HAP-1 (cell line): ENCODE measurements at regions not wholly inside any gene's neighbourhood (a gene's known extent, or its start where the extent isn't known, plus 50 kb on each side); places are given as distances from the start of the nearest gene placed in this dataset.

Experiments used
- DNase-seq, 2 experiments: peaks; one replicate each; pipeline ENCODE4 v3.0.0-alpha.2; 2016 to 2020; ENCODE audit warnings: low spot score in 2 of 2
- H3K27me3 ChIP-seq: fragments of 250-450 bp; sonication (Bioruptor Pico); 2 replicates; pipeline ENCODE4 v1.5.1; 2020; ENCODE audit warnings: low read depth, mild to moderate bottlenecking, moderate library complexity
- H3K36me3 ChIP-seq: fragments of 250-450 bp; sonication (Bioruptor Pico); replicated peaks from 2 replicates; pipeline ENCODE4 v1.5.1; 2020; ENCODE audit warnings: mild to moderate bottlenecking
- H3K4me1 ChIP-seq: fragments of 250-450 bp; sonication (Bioruptor Pico); 2 replicates; pipeline ENCODE4 v1.5.1; 2020; ENCODE audit warnings: mild to moderate bottlenecking
- H3K4me3 ChIP-seq: fragments of 250-450 bp; sonication (Bioruptor Pico); 2 replicates; pipeline ENCODE4 v1.5.1; 2020; ENCODE audit warnings: mild to moderate bottlenecking, moderate library complexity
- H3K9me3 ChIP-seq: fragments of 250-450 bp; sonication (Bioruptor Pico); 2 replicates; pipeline ENCODE4 v1.5.1; 2020; ENCODE audit warnings: mild to moderate bottlenecking, moderate library complexity
- in situ Hi-C: fragments of 300-500 bp; cut with MboI; formaldehyde crosslinking; loops from 3 replicates; pipeline ENCODE4 v1.14.3; 2020; ENCODE audit warnings: low sequenced_read_pairs, inconsistent platforms, mixed read lengths

GRCh38 chr2:22626621-22627020, 758.4 kb upstream of the KLHL29 start:
- no peaks in the 10 kb centered on the region for H3K9me3 ChIP-seq
- peak in 1 of 2 experiments; percentile 39 for DNase-seq
- no peaks in the 10 kb centered on the region for H3K27me3 ChIP-seq

GRCh38 chr2:22628221-22628620, 756.8 kb upstream of the KLHL29 start:
- Histone ChIP-seq H3K9me3 (no peaks in the 10 kb centered on the region), H3K4me3 (no peak overlapping the region), H3K4me1 (no peaks in the 10 kb centered on the region), H3K27me3 (no peaks in the 10 kb centered on the region), H3K36me3 (no peaks in the 10 kb centered on the region)
- in situ Hi-C loops: no loop called here
- no peak for DNase-seq

More at GRCh38 chr2:22626621-22627020, 758.4 kb upstream of the KLHL29 start:
- H3K36me3 ChIP-seq: no peaks in the 10 kb centered on the region
- H3K4me3 ChIP-seq: no peak overlapping the region
- no peaks in the 10 kb centered on the region for H3K4me1 ChIP-seq
- in situ Hi-C loops: no loop called here

- no peaks in the 10 kb centered on the region for H3K36me3 ChIP-seq
Observed at GRCh38 chr2:22628906-22629305, 756.1 kb upstream of the KLHL29 start.

GRCh38 chr2:22634167-22634566, 750.8 kb upstream of the KLHL29 start:
- in situ Hi-C loops: no loop called here
- Histone ChIP-seq H3K4me3 (no peak overlapping the region), H3K4me1 (no peaks in the 10 kb centered on the region), H3K9me3 (no peaks in the 10 kb centered on the region), H3K27me3 (no peaks in the 10 kb centered on the region), H3K36me3 (no peaks in the 10 kb centered on the region)
- no peak for DNase-seq

More at GRCh38 chr2:22628906-22629305, 756.1 kb upstream of the KLHL29 start:
- Histone ChIP-seq H3K4me3 (no peak overlapping the region), H3K9me3 (no peaks in the 10 kb centered on the region), H3K4me1 (no peaks in the 10 kb centered on the region), H3K27me3 (no peaks in the 10 kb centered on the region)
- in situ Hi-C loops: no loop called here
- no peak for DNase-seq

- Histone ChIP-seq H3K27me3 (no peaks in the 10 kb centered on the region), H3K36me3 (no peaks in the 10 kb centered on the region), H3K9me3 (no peaks in the 10 kb centered on the region), H3K4me3 (no peak overlapping the region), H3K4me1 (no peaks in the 10 kb centered on the region)
- in situ Hi-C loops: no loop called here
- DNase-seq: no peak
Observed at GRCh38 chr2:22656426-22656825, 728.6 kb upstream of the KLHL29 start.

GRCh38 chr2:22673529-22673928, 711.5 kb upstream of the KLHL29 start:
- H3K36me3 ChIP-seq: no peaks in the 10 kb centered on the region
- no peaks in the 10 kb centered on the region for H3K9me3 ChIP-seq
- in situ Hi-C loops: no loop called here
- no peak for DNase-seq
- H3K4me1 ChIP-seq: no peaks in the 10 kb centered on the region
- no peaks in the 10 kb centered on the region for H3K27me3 ChIP-seq
- no peak overlapping the region for H3K4me3 ChIP-seq

GRCh38 chr2:22683914-22684313, 701.1 kb upstream of the KLHL29 start:
- peaks cover 11% of the 10 kb centered on the region for H3K4me1 ChIP-seq
- H3K9me3 ChIP-seq: no peaks in the 10 kb centered on the region
- no peaks in the 10 kb centered on the region for H3K36me3 ChIP-seq
- in situ Hi-C loops: no loop called here
- H3K4me3 ChIP-seq: no peak overlapping the region
- peak; percentile 31 to 87 for DNase-seq
- H3K27me3 ChIP-seq: no peaks in the 10 kb centered on the region

GRCh38 chr2:22690096-22690495, 694.9 kb upstream of the KLHL29 start:
- H3K27me3 ChIP-seq: no peaks in the 10 kb centered on the region
- H3K9me3 ChIP-seq: no peaks in the 10 kb centered on the region
- in situ Hi-C loops: no loop called here
- peaks cover 6% of the 10 kb centered on the region for H3K4me1 ChIP-seq
- no peak overlapping the region for H3K4me3 ChIP-seq
- DNase-seq: no peak
- no peaks in the 10 kb centered on the region for H3K36me3 ChIP-seq

- in situ Hi-C loops: no loop called here
- Histone ChIP-seq H3K4me1 (peaks cover 9% of the 10 kb centered on the region), H3K4me3 (no peak overlapping the region), H3K36me3 (no peaks in the 10 kb centered on the region), H3K27me3 (no peaks in the 10 kb centered on the region), H3K9me3 (no peaks in the 10 kb centered on the region)
- DNase-seq: no peak
Observed at GRCh38 chr2:22691666-22692065, 693.3 kb upstream of the KLHL29 start.

GRCh38 chr2:22692746-22693145, 692.2 kb upstream of the KLHL29 start:
- H3K4me1 ChIP-seq: peaks cover 20% of the 10 kb centered on the region
- DNase-seq: no peak
- in situ Hi-C loops: no loop called here
- H3K4me3 ChIP-seq: no peak overlapping the region
- H3K9me3 ChIP-seq: no peaks in the 10 kb centered on the region
- no peaks in the 10 kb centered on the region for H3K36me3 ChIP-seq
- no peaks in the 10 kb centered on the region for H3K27me3 ChIP-seq

- DNase-seq: no peak
- Histone ChIP-seq H3K4me3 (no peak overlapping the region), H3K4me1 (peaks cover 21% of the 10 kb centered on the region), H3K27me3 (no peaks in the 10 kb centered on the region), H3K9me3 (no peaks in the 10 kb centered on the region), H3K36me3 (no peaks in the 10 kb centered on the region)
- in situ Hi-C loops: no loop called here
Observed at GRCh38 chr2:22694300-22694699, 690.7 kb upstream of the KLHL29 start.

- Histone ChIP-seq H3K36me3 (no peaks in the 10 kb centered on the region), H3K4me3 (no peak overlapping the region), H3K27me3 (no peaks in the 10 kb centered on the region), H3K9me3 (no peaks in the 10 kb centered on the region), H3K4me1 (peaks cover 21% of the 10 kb centered on the region)
- DNase-seq: peak; percentile 68 to 76
- in situ Hi-C loops: no loop called here
Observed at GRCh38 chr2:22694856-22695255, 690.1 kb upstream of the KLHL29 start.

GRCh38 chr2:22697054-22697788, 687.8 kb upstream of the KLHL29 start:
- Histone ChIP-seq H3K4me1 (peaks cover 21% of the 10 kb centered on the region), H3K27me3 (no peaks in the 10 kb centered on the region), H3K36me3 (no peaks in the 10 kb centered on the region), H3K4me3 (no peak overlapping the region), H3K9me3 (no peaks in the 10 kb centered on the region)
- DNase-seq: peak in 1 of 2 experiments; percentile 8
- in situ Hi-C loops: no loop called here

- Histone ChIP-seq H3K9me3 (no peaks in the 10 kb centered on the region), H3K4me1 (peaks cover 12% of the 10 kb centered on the region), H3K4me3 (no peak overlapping the region), H3K27me3 (no peaks in the 10 kb centered on the region), H3K36me3 (no peaks in the 10 kb centered on the region)
- DNase-seq: no peak
- in situ Hi-C loops: no loop called here
Observed at GRCh38 chr2:22701561-22702160, 683.3 kb upstream of the KLHL29 start.
